Loucy (cell line): ENCODE measurements at regions not wholly inside any gene's neighbourhood (a gene's known extent, or its start where the extent isn't known, plus 50 kb on each side); places are given as distances from the start of the nearest gene placed in this dataset.

Experiments used
- CTCF ChIP-seq: fragments of 200-600 bp; sonication (generic); conservative IDR thresholded peaks from 2 replicates; pipeline ENCODE4 v1.5.1; 2014; ENCODE audit warnings: mild to moderate bottlenecking, antibody characterized with exemption, low read length
- EZH2phosphoT487 ChIP-seq: fragments of 200-600 bp; IDR thresholded peaks from 2 replicates; pipeline ENCODE4 v1.6.1; 2018; ENCODE audit warnings: antibody characterized with exemption, mild to moderate bottlenecking, moderate library complexity, borderline replicate concordance

- TF ChIP-seq CTCF (no peak), EZH2phosphoT487 (no peak)
These were observed 75.0 kb upstream of the MAP1LC3B2 start for GRCh38 chr12:116483959-116484750.
